ENCODE measurements at regions not wholly inside any gene's neighbourhood (a gene's known extent, or its start where the extent isn't known, plus 50 kb on each side); places are given as distances from the start of the nearest gene placed in this dataset.
"Not testable (repeated sequence)": the region's sequence is repeated elsewhere in the genome, so short reads cannot be mapped to it uniquely, and the experiment has no call there.

GRCh38 chr5:37954561-37954960, 114.7 kb upstream of the GDNF start:
- no peaks in the 10 kb centered on the region for H3K36me3 ChIP-seq (replicated peaks; ENCODE audit: low read depth, low read length)
- no peaks in the 10 kb centered on the region for H4K20me1 ChIP-seq (ENCODE audit: insufficient read depth, low read length)
- no peak overlapping the region for H2AFZ ChIP-seq (ENCODE audit: low read depth, low read length)
- no peaks in the 10 kb centered on the region for H3K27me3 ChIP-seq (ENCODE audit: low read depth, low read length)
- no peak overlapping the region for H3K9ac ChIP-seq (ENCODE audit: low read length)
- H3K79me2 ChIP-seq (ENCODE audit: low read length), result no peaks in the 10 kb centered on the region
- H3K4me3 ChIP-seq (ENCODE audit: low read length), result no peak overlapping the region
- no peak overlapping the region for H3K27ac ChIP-seq (ENCODE audit: low read length)
- TF ChIP-seq CTCF (IDR thresholded peaks at IDR 0.05; ENCODE audit: low read depth, low read length) (no peak), EZH2phosphoT487 (IDR thresholded peaks at IDR 0.05; ENCODE audit: low read depth) (no peak)
- H3K4me2 ChIP-seq (ENCODE audit: low read length), result no peak overlapping the region
- H3K9me3 ChIP-seq (ENCODE audit: insufficient read depth, low read length), result peaks cover 10% of the 10 kb centered on the region; the same call in 1 of the 2 replicates
- no peaks in the 10 kb centered on the region for H3K4me1 ChIP-seq (ENCODE audit: low read length)

- H3K4me2 ChIP-seq (ENCODE audit: low read length), result no peak overlapping the region
- no peaks in the 10 kb centered on the region for H4K20me1 ChIP-seq (ENCODE audit: insufficient read depth, low read length)
- H3K4me3 ChIP-seq (ENCODE audit: low read length), result no peak overlapping the region
- H3K79me2 ChIP-seq (ENCODE audit: low read length), result no peaks in the 10 kb centered on the region
- H3K27me3 ChIP-seq (ENCODE audit: low read depth, low read length), result no peaks in the 10 kb centered on the region
- TF ChIP-seq CTCF (IDR thresholded peaks at IDR 0.05; ENCODE audit: low read depth, low read length) (no peak), EZH2phosphoT487 (IDR thresholded peaks at IDR 0.05; ENCODE audit: low read depth) (no peak)
- H3K36me3 ChIP-seq (replicated peaks; ENCODE audit: low read depth, low read length), result no peaks in the 10 kb centered on the region
- H3K4me1 ChIP-seq (ENCODE audit: low read length), result no peaks in the 10 kb centered on the region
- no peaks in the 10 kb centered on the region for H3K9me3 ChIP-seq (ENCODE audit: insufficient read depth, low read length)
- H3K9ac ChIP-seq (ENCODE audit: low read length), result no peak overlapping the region
- H2AFZ ChIP-seq (ENCODE audit: low read depth, low read length), result no peak overlapping the region
- H3K27ac ChIP-seq (ENCODE audit: low read length), result no peak overlapping the region
Measured at GRCh38 chr5:37951946-37952721, 112.3 kb upstream of the GDNF start.

GRCh38 chr5:37950436-37950835, 110.6 kb upstream of the GDNF start:
- no peak for TF ChIP-seq CTCF (IDR thresholded peaks at IDR 0.05; ENCODE audit: low read depth, low read length)
- no peak for TF ChIP-seq EZH2phosphoT487 (IDR thresholded peaks at IDR 0.05; ENCODE audit: low read depth)
- no peak overlapping the region for H3K4me2 ChIP-seq (ENCODE audit: low read length)

GRCh38 chr5:37945446-37945845, 105.6 kb upstream of the GDNF start:
- Histone ChIP-seq H3K4me3 (ENCODE audit: low read length) (no peak overlapping the region), H2AFZ (ENCODE audit: low read depth, low read length) (no peak overlapping the region), H3K9me3 (ENCODE audit: insufficient read depth, low read length) (no peaks in the 10 kb centered on the region), H3K4me1 (ENCODE audit: low read length) (no peaks in the 10 kb centered on the region), H3K27ac (ENCODE audit: low read length) (no peak overlapping the region), H4K20me1 (ENCODE audit: insufficient read depth, low read length) (no peaks in the 10 kb centered on the region), H3K4me2 (ENCODE audit: low read length) (no peak overlapping the region), H3K9ac (ENCODE audit: low read length) (no peak overlapping the region), H3K79me2 (ENCODE audit: low read length) (no peaks in the 10 kb centered on the region), H3K36me3 (replicated peaks; ENCODE audit: low read depth, low read length) (no peaks in the 10 kb centered on the region), H3K27me3 (ENCODE audit: low read depth, low read length) (no peaks in the 10 kb centered on the region)
- TF ChIP-seq EZH2phosphoT487 (IDR thresholded peaks at IDR 0.05; ENCODE audit: low read depth) (no peak), CTCF (IDR thresholded peaks at IDR 0.05; ENCODE audit: low read depth, low read length) (no peak)

More at GRCh38 chr5:37950436-37950835, 110.6 kb upstream of the GDNF start:
- H3K27me3 ChIP-seq (ENCODE audit: low read depth, low read length), result no peaks in the 10 kb centered on the region
- no peaks in the 10 kb centered on the region for H3K36me3 ChIP-seq (replicated peaks; ENCODE audit: low read depth, low read length)
- no peaks in the 10 kb centered on the region for H3K4me1 ChIP-seq (ENCODE audit: low read length)
- no peaks in the 10 kb centered on the region for H3K9me3 ChIP-seq (ENCODE audit: insufficient read depth, low read length)
- H3K9ac ChIP-seq (ENCODE audit: low read length), result no peak overlapping the region
- H4K20me1 ChIP-seq (ENCODE audit: insufficient read depth, low read length), result no peaks in the 10 kb centered on the region
- no peak overlapping the region for H3K27ac ChIP-seq (ENCODE audit: low read length)
- H3K4me3 ChIP-seq (ENCODE audit: low read length), result no peak overlapping the region
- H2AFZ ChIP-seq (ENCODE audit: low read depth, low read length), result no peak overlapping the region
- no peaks in the 10 kb centered on the region for H3K79me2 ChIP-seq (ENCODE audit: low read length)

GRCh38 chr5:37943136-37943535, 103.3 kb upstream of the GDNF start:
- H3K79me2 ChIP-seq (ENCODE audit: low read length); H3K36me3 ChIP-seq (replicated peaks; ENCODE audit: low read depth, low read length); H3K9me3 ChIP-seq (ENCODE audit: insufficient read depth, low read length); H2AFZ ChIP-seq (ENCODE audit: low read depth, low read length); H3K4me2 ChIP-seq (ENCODE audit: low read length); H3K4me3 ChIP-seq (ENCODE audit: low read length); H3K4me1 ChIP-seq (ENCODE audit: low read length); H4K20me1 ChIP-seq (ENCODE audit: insufficient read depth, low read length); H3K9ac ChIP-seq (ENCODE audit: low read length); H3K27me3 ChIP-seq (ENCODE audit: low read depth, low read length); H3K27ac ChIP-seq (ENCODE audit: low read length): not testable (repeated sequence)

All from OCI-LY3 (cell line).